OCI-LY3 (cell line): ENCODE measurements at regions not wholly inside any gene's neighbourhood (a gene's known extent, or its start where the extent isn't known, plus 50 kb on each side); places are given as distances from the start of the nearest gene placed in this dataset.

ENCODE experiments used
- EZH2phosphoT487 ChIP-seq: fragments of 200-600 bp; shearing (Covaris generic); IDR thresholded peaks from 2 replicates; pipeline ENCODE4 v1.6.1; 2018; ENCODE audit warnings: antibody characterized with exemption, mixed run types, low read depth
- TF ChIP-seq, protein P1 (sequence below): fragments of 200-600, 300-600 bp; sonication (generic); IDR thresholded peaks from 2 replicates; pipeline ENCODE4 v1.5.1; 2014; ENCODE audit warnings: antibody characterized with exemption, low read length, low read depth

DNA sequence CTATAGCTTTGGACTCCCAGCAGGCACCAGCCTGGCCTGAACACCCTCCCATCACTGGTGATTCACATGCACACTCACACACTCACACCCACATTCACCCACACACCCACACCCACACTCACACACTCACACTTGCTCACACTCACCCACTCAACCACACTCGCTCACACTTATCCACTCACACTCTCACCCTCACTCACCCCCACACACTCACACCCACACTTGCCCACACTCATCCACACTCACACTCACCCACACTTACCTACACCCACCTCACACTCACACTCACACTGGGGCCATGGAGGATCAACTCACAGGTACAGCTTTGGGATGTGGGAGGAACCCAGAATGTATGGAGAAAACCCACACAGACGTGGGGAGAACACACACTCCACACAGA is 548.2 kb upstream of the FAT1 start:
- TF ChIP-seq, protein P1, sequence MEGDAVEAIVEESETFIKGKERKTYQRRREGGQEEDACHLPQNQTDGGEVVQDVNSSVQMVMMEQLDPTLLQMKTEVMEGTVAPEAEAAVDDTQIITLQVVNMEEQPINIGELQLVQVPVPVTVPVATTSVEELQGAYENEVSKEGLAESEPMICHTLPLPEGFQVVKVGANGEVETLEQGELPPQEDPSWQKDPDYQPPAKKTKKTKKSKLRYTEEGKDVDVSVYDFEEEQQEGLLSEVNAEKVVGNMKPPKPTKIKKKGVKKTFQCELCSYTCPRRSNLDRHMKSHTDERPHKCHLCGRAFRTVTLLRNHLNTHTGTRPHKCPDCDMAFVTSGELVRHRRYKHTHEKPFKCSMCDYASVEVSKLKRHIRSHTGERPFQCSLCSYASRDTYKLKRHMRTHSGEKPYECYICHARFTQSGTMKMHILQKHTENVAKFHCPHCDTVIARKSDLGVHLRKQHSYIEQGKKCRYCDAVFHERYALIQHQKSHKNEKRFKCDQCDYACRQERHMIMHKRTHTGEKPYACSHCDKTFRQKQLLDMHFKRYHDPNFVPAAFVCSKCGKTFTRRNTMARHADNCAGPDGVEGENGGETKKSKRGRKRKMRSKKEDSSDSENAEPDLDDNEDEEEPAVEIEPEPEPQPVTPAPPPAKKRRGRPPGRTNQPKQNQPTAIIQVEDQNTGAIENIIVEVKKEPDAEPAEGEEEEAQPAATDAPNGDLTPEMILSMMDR, result no peak
- no peak for TF ChIP-seq EZH2phosphoT487
